Activated gamma-delta T cell (primary cell): ENCODE measurements at regions not wholly inside any gene's neighbourhood (a gene's known extent, or its start where the extent isn't known, plus 50 kb on each side); places are given as distances from the start of the nearest gene placed in this dataset.
"Not testable (repeated sequence)": the region's sequence is repeated elsewhere in the genome, so short reads cannot be mapped to it uniquely, and the experiment has no call there.

Experiments used
- DNase-seq: peaks from one replicate; lab custom pipeline; 2025; lab: John Stamatoyannopoulos, UW

DNA sequence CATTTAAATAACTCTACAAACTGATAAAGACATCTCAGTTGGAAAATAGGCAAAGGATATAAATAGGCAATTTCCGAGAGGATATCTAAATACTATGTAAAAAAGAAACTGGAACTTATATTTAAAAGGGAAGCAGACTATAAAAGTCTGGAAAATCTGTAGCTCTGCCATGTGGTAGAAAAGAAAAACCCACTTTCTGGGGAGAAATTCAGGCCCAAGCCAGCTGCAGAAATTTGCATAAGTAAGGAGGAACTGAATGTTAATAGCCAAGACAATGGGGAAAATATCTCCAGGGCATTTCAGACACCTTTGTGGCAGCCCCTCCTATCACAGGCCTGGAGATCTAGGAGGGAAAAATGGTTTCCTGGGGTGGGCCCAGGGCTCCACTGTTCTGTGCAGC, 97.8 kb upstream of the ZBED5 start:
- no peak for DNase-seq

DNA sequence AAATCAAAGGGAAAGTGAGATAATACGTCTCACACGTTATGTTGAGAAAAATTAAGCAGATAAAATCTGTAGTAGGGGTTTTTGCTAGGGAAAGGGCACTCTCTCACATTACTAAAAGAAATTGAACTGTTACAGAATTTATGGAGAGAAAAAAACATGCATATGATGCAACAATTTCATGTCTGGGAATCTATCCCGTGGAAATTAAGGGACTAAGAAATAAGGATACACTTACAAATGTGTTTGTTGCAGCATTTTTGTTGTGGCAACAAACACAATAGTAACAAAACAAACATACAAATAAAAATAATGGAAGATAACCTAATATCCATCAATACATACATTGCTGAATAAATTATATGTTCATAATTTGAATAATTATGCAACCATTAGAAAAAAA, 96.3 kb upstream of the ZBED5 start:
- no peak for DNase-seq

- no peak for DNase-seq
Measured at GRCh38 chr11:10952872-10953271, 95.0 kb upstream of the ZBED5 start.

- DNase-seq = not testable (repeated sequence)
Measured at GRCh38 chr11:10947935-10948334, 90.1 kb upstream of the ZBED5 start.

GRCh38 chr11:10946072-10946471, 88.2 kb upstream of the ZBED5 start:
- no peak for DNase-seq

GRCh38 chr11:10945196-10945595, 87.3 kb upstream of the ZBED5 start:
- no peak for DNase-seq

- no peak for DNase-seq
Measured at GRCh38 chr11:10943968-10944367, 86.1 kb upstream of the ZBED5 start.

DNA sequence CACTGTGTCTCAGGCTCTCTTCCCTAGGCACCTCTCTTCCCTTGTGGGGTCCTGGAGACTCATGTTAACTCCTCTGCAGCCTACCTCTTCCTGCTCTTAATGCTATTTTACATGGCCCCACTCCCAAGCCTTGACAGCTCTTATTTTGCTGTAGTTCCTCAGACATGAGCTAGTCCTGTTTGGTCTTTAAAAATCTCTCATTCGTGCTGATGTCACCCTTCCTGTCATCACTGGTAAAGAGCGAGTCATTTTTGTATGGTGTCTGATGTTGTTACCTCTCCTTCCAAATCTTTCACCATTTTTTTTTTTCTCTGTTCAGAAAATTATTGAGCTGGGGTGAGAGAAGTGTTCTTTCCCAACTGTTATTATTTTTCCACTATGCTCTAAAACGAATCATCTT, 84.8 kb upstream of the ZBED5 start:
- DNase-seq = no peak

DNA sequence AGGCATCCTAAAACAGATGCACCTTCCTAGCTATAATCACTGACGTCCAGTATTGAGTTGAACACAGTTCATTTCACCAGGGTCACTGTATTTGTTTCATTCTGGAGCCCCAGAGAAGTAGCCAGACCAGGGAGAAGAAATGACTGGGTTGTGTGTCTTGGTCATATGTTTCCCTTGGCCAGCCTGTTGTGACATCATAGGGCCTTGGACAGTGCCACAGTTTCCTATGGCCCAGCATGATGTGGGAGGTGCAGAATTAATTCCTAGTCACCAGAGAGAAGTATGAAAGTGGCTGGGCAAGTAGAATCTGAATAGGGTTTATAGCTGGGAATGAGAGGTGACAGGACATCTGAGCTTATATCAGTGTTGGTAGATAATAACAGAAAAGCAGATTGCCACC, 84.0 kb upstream of the ZBED5 start:
- no peak for DNase-seq

- DNase-seq = no peak
Measured at GRCh38 chr11:10941414-10941813, 83.6 kb upstream of the ZBED5 start.

DNA sequence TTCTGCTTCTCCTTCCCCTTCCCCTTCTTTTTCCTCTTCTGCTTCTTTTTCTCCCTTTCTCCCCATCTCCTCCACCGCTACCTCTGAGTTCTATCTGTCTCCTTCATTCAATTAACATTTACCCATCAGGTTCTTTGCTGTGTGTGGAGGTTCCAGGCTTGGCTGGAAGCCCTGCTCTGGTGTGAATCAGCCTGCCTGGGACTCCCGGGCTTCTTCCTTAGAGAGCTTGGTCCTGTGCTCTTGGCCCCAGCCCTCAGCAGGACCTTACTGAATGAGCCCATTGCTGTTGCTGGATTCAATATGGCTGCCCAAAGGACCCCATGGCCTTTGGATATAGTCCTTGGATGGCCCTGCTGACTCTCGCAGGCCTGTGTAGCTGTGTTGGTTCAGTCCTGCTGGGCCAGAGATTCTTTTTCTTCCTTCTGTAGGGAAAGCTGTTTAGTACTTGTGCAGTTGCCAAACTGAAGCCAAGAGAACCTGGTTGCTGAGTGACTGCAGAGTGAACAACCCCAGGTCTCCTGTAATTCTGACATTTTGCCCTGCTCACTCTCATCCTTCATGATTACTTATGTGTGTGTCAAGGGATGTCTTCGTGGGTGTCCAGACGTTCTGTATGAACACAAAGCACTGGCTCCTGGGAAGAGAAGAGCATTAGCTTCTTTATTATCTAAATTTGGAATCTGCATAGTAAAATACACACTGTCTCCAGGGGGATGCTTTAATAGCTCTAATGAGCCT, 81.0 kb upstream of the ZBED5 start:
- DNase-seq = no peak

- no peak for DNase-seq
Measured at GRCh38 chr11:10938231-10938630, 80.4 kb upstream of the ZBED5 start.

DNA sequence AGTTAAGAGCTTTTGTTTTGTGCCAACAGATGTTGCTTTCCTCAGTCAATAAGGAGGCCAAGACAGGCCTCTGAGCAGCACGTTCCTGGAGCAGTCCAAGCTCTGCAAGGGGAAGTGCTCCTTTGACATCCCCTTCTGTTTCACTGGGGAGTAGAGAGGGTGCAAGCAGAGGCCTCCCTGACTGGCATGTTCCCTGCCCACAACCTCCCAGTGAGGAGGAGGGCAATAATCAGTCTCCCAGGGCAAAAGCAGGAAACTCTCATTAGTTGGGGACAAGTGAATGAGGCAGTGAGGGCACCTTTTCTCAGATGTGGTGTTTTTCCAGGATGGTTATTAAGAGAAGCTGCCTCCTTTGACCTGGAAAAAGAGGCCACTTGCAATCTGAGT, 79.5 kb upstream of the ZBED5 start:
- no peak for DNase-seq

DNA sequence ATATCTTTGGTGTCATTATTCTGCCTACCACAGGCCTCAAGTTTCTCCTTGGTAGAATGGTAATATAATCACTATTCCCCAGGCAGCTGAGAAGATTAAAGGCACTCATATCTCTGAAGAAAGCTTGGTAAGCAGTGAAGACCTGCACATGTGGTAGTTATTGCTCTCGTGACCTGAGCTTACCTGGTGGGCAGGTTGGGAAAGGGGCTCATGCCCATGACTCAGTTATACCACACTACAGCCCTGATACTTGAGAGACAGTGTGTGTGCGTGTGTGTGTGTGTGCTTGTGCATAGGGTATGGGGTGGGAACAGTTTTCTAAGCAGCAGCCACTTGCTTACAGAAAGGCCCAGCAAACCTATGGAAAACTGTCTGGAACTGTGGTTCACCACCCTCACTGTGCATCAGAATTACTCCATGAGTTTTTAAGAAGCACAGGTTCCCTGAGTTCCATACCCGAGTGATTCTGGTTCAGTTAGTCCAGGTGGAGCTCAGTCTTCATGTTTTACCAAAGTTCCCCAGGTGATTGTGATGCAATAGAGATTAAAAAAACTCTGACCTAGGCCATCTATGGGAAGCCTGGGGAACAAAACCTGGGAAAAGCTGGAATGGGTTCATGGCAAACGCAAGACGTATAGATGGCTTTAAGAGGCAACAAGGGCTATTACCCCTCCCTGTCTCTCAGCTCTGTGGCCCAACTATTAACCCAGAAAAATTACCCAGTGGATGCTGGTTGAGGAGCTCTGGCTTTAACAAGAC, 79.0 kb upstream of the ZBED5 start:
- no peak for DNase-seq

GRCh38 chr11:10935015-10935559, 77.2 kb upstream of the ZBED5 start:
- DNase-seq = no peak

DNA sequence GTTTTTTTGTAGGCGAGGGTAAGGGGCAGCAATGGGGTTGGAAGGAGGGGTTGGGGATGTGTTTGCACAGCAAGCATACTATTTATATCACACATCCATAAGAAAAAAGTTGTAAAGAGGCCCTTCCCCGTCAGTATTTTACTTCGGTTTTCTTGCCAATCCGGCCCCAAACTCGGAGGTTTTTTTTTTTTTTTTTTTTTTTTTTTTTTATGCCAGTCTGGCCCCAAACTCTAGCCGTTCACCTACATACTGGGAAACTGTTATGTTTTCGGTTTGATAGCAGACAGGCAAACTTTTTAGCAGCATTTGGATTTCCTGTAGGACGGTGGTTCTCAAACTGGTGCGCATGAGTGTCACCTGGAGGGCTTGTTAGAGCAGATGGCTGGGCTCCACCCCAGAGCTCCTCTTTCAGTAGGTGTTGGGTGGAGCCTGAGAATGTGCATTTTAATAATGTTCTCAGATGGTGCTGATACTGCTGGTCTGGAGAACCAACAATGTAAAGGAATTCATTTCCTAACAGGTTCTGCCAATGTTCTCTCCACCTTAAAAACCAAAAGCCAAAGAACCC, 76.5 kb upstream of the ZBED5 start:
- no peak for DNase-seq

GRCh38 chr11:10933455-10934292, 75.8 kb upstream of the ZBED5 start:
- peak; percentile 15 for DNase-seq

DNA sequence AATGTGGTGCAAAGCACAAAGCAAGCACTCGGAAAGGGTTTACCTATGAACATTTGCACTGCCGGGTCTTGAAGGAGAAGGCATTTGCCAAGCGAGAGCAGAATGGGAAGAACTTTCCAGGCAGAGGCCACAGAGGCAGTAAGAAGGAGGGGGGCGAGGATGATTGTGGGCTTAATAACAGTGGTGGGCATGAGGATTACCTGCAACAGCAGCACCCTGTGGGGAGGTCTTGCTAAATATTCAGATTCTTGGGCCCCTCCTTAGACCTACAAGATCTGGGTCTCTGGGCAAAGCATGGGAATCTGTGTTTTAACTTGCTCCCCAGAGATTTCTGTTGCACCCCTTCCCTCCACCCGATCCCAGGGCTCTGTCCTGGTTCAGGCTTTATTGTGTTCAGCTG, 75.1 kb upstream of the ZBED5 start:
- no peak for DNase-seq

GRCh38 chr11:10931761-10932670, 74.2 kb upstream of the ZBED5 start:
- no peak for DNase-seq

GRCh38 chr11:10930972-10931760, 73.3 kb upstream of the ZBED5 start:
- DNase-seq = peak; percentile 26
